ENCODE measurements at regions not wholly inside any gene's neighbourhood (a gene's known extent, or its start where the extent isn't known, plus 50 kb on each side); places are given as distances from the start of the nearest gene placed in this dataset.

DNA sequence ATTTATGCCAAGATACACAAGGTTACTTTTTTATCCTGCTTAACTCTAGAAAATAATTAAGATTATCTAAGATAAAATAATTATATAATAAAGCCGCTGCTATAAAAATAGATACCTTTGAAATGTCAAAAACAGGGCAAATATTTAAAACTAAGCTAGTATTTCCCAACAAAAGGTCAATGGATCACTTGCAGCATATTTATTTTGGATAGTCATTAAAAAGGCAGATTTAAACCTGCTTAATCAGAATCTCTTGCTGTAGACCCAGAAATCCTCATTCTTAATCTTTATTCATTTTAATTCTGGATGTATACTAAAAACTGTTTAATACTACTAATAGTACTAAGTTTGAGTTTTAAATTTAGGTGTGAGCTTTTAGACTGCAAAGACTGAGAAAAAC lies 139.0 kb upstream of the CWC22 start:
- no peaks in the 10 kb centered on the region for H3K27me3 ChIP-seq
- peaks cover 0 to 20% (median 7%) of the 10 kb centered on the region in 4 donors for H3K4me1 ChIP-seq
- no peaks in the 10 kb centered on the region for H3K9me3 ChIP-seq
- ATAC-seq (peak in 1 of 4 donors; percentile 54), DNase-seq (no peak)
- no peaks in the 10 kb centered on the region for H3K36me3 ChIP-seq
- WGBS (ENCODE audit: insufficient coverage, low coverage, low lambda C conversion rate, missing lambda C conversion rate): 8% methylated on average over 1 of the region's 1 CpG
- H3K27ac ChIP-seq: no peak overlapping the region
- intact Hi-C loops (cut with DNase I): no loop called here
- no peak overlapping the region for H3K4me3 ChIP-seq
- TF ChIP-seq POLR2A (IDR thresholded peaks at IDR 0.05): no peak

DNA sequence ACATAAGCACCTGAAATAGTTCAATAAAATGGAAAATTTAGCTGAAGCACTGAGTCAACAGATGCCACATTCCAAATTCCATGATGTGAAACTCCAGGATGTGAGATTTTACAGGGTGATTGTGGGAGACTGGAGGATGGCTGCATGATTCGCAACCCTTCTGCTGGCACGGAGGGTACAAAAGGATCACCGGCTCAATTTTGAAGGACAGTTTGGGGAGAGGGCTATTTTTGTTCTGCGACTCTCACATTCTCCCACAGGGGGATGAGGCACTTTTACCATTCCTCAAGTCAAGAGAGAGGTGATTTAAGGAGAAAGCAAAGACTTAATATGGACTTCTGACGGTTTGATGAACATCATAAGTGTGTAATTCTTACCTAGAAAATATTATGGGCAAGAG lies 138.1 kb upstream of the CWC22 start:
- ATAC-seq: peak in 1 of 4 donors; percentile 23
- WGBS (ENCODE audit: insufficient coverage, low coverage, low lambda C conversion rate, missing lambda C conversion rate): 44% methylated on average over 4 of the region's 5 CpGs
- TF ChIP-seq, protein P1, sequence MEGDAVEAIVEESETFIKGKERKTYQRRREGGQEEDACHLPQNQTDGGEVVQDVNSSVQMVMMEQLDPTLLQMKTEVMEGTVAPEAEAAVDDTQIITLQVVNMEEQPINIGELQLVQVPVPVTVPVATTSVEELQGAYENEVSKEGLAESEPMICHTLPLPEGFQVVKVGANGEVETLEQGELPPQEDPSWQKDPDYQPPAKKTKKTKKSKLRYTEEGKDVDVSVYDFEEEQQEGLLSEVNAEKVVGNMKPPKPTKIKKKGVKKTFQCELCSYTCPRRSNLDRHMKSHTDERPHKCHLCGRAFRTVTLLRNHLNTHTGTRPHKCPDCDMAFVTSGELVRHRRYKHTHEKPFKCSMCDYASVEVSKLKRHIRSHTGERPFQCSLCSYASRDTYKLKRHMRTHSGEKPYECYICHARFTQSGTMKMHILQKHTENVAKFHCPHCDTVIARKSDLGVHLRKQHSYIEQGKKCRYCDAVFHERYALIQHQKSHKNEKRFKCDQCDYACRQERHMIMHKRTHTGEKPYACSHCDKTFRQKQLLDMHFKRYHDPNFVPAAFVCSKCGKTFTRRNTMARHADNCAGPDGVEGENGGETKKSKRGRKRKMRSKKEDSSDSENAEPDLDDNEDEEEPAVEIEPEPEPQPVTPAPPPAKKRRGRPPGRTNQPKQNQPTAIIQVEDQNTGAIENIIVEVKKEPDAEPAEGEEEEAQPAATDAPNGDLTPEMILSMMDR (IDR thresholded peaks at IDR 0.05): no peak
- TF ChIP-seq POLR2A (IDR thresholded peaks at IDR 0.05): no peak

DNA sequence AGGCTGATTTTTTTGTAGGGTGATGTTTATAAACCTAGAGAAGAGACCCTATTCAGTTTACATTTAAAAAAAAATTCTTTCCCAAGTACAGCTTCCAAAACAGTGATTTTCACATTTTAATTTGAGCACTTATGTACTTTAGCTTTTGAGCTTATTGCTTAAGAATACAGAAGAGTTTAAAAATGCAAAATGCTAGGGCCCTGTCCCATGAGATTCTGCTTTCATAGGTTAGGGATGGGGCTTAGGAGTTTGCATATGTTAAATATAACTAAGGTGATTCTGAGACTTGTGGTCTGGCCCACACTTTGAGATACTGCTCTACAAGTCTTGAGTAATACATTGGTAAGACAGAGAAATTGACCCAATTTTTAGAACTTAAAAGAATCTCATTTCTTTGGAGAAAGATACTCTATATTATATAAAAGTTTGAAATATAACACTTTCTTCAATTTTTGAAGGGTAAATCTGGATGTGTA lies 137.3 kb upstream of the CWC22 start:
- peaks cover 0 to 20% (median 7%) of the 10 kb centered on the region in 4 donors for H3K4me1 ChIP-seq

More for the DNA sequence above, 138.1 kb upstream of the CWC22 start:
- peaks cover 0 to 20% (median 7%) of the 10 kb centered on the region in 4 donors for H3K4me1 ChIP-seq
- H3K27me3 ChIP-seq: no peaks in the 10 kb centered on the region
- H3K27ac ChIP-seq: no peak overlapping the region
- intact Hi-C loops (cut with DNase I): no loop called here
- no peaks in the 10 kb centered on the region for H3K9me3 ChIP-seq
- no peak for DNase-seq
- no peaks in the 10 kb centered on the region for H3K36me3 ChIP-seq
- no peak overlapping the region for H3K4me3 ChIP-seq

DNA sequence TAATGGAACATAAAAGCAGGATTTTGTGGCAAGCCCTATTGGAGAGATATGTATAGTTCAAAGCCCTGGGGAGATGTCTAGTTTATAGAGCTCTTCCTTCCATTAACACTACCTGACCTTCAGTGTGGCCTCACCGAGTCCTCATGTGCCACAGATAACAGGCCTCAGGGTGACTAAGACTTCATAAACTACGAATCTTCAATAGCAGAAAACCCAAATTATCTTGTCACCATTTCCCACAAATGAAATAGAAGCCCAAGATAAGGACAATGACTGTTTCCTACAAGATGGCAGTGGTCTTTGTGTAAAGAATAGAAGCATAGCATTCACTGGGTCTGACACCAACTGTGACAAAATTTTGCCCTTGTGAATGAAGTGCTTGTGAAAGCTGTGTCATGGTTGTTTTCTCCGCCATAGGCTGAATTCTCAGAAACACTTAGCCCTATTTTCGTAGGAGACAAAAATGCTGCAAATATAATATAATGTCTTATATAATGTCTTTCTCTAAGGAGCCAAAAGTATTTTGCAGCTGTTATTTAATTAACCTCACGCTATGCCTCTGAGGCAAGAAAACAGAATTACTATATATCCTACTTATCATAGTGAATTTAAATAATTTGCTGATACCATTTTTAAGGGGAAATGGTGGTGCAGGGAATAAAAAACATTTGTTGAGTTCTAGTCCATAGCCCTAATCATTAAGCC lies 136.7 kb upstream of the CWC22 start:
- ATAC-seq (no peak), DNase-seq (no peak)
- H3K27ac ChIP-seq: no peak overlapping the region
- 83% methylated on average over 5 of the region's 5 CpGs for WGBS (ENCODE audit: insufficient coverage, low coverage, low lambda C conversion rate, missing lambda C conversion rate)
- H3K9me3 ChIP-seq: no peaks in the 10 kb centered on the region
- intact Hi-C loops (cut with DNase I): no loop called here
- H3K4me1 ChIP-seq: peaks cover 0 to 20% (median 7%) of the 10 kb centered on the region in 4 donors
- H3K36me3 ChIP-seq: no peaks in the 10 kb centered on the region
- no peaks in the 10 kb centered on the region for H3K27me3 ChIP-seq
- TF ChIP-seq, protein P1 (IDR thresholded peaks at IDR 0.05): no peak
- TF ChIP-seq POLR2A (IDR thresholded peaks at IDR 0.05): no peak
- no peak overlapping the region for H3K4me3 ChIP-seq

More for the DNA sequence above, 137.3 kb upstream of the CWC22 start:
- DNase-seq (no peak), ATAC-seq (no peak)
- TF ChIP-seq, protein P1 (IDR thresholded peaks at IDR 0.05): no peak
- no peak for TF ChIP-seq POLR2A (IDR thresholded peaks at IDR 0.05)
- intact Hi-C loops (cut with DNase I): no loop called here
- no peak overlapping the region for H3K27ac ChIP-seq
- no peaks in the 10 kb centered on the region for H3K36me3 ChIP-seq
- H3K27me3 ChIP-seq: no peaks in the 10 kb centered on the region
- H3K9me3 ChIP-seq: no peaks in the 10 kb centered on the region
- H3K4me3 ChIP-seq: no peak overlapping the region

DNA sequence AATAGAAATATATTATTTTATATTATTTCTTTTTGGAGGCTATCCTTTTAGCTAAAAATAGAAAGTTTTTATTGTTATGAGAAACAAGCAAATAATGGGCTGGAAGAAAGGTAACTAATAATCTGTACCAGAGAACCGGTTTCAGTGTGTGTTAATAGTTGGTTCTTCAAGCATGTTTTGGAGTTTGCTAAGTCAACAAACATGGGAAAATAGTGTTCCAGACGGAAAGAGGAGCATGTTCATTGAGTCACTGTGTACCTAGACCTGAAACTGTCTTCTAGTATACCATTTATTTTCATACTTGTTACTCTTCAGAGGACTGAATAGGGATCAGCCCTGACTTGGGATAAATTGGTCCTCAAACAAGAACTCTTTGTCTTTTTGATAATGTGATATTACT lies 134.5 kb upstream of the CWC22 start:
- H3K27me3 ChIP-seq: no peaks in the 10 kb centered on the region
- WGBS (ENCODE audit: insufficient coverage, low coverage, low lambda C conversion rate, missing lambda C conversion rate): 42% methylated on average over 2 of the region's 2 CpGs
- H3K36me3 ChIP-seq: no peaks in the 10 kb centered on the region
- H3K4me1 ChIP-seq: peaks cover 0 to 15% (median 7%) of the 10 kb centered on the region in 4 donors
- no peak for DNase-seq
- no peak overlapping the region for H3K4me3 ChIP-seq
- intact Hi-C loops (cut with DNase I): no loop called here
- ATAC-seq: no peak
- TF ChIP-seq, protein P1 (IDR thresholded peaks at IDR 0.05): no peak
- no peak for TF ChIP-seq POLR2A (IDR thresholded peaks at IDR 0.05)
- H3K9me3 ChIP-seq: no peaks in the 10 kb centered on the region
- H3K27ac ChIP-seq: no peak overlapping the region

Measured in right lobe of liver (tissue), 6 donors.